ENCODE measurements at regions not wholly inside any gene's neighbourhood (a gene's known extent, or its start where the extent isn't known, plus 50 kb on each side); places are given as distances from the start of the nearest gene placed in this dataset.
"Not testable (repeated sequence)": the region's sequence is repeated elsewhere in the genome, so short reads cannot be mapped to it uniquely, and the experiment has no call there.

DNA sequence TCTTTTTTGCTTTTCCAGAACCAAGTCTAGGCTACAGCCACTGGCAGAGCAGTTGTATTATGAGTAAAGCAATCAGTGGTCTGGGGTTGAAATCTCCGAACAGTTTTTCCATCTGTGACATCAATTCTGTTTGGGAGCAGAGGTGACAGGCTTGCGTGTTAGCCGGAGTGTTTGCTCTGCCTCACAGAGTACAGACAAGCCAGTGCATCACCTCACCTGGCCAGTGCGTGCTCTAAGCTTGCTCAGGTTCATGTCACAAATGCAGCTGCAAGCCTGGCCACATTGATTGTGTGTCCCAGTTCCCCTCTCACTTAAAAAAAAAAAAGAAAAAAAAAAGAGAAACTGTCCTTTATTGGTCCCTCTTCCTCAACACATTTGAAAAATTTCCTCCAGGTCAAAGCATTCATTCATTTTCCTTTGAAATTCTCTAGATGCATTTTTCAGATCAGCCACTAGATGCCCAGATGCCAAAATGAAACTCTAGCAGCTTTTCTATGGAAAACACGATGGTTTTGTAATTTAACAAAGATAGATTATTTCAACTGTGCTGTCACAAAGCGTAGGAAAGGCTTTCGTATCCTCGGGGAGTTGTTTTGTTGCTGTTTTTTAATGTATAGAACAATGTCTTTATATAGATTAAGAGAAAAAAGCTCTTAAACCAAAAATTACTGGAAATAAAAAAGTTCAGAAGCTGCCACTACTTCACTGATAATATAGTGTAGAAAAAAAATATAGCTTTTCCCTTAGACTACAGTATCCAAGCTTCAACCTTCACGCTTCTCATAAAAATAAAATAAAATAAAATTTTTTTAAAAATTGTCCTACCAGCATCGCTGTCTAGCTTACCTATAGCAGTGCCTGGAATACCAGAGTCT lies 585.5 kb downstream of the TLE1 start:
- DNase-seq = no peak

DNA sequence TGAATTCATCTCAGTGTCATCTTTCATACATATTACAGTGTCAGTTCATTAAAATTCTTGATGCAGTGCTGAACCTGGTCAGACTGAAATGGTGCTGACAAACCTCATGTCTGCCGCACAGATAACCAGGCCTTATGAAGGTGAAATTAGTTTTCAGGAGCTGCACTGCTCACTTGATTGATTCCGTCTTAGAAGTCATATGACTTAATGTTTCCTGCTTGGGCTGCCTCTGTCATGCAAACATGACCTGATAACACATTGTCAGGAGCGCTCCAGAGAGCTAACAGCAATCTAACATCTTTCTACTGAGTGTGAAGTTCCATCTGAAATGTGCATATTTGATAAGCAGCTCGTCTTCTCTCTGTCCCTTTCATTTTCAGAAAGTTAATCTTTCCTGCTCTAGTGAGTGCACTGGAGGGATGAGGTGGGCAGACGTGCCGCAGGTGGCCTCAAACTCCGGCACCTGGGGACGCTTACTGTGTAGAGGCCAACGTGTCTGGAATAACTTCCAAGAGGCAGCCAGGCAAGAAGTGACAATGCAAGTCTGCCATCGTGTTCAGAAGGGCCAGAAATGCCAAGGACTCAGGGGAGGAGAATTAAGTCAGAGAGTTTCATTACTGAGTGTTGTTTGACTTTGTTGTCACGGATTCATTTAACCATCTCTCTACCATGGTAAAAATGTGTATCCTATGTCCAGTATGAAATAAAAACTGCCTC lies 592.1 kb downstream of the TLE1 start:
- DNase-seq = no peak

DNA sequence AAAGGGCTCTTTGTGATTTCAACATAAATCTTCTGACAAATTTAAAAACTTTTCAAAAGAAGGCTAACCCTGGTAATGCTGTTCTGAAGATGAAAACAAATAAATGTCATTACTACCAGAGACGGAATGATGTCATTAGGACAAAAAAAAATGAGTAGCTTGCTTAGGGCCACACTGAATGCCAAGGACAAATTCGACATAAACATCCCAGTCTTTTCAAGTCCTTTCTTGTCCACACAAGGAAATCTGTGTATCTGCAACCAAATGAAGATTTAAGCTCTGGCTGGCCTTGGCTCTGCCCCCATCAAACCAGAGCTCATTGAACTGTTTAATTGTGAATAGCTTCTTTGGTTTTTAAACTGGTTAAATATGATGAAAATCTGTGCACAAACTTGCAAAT lies 592.7 kb downstream of the TLE1 start:
- no peak for DNase-seq

DNA sequence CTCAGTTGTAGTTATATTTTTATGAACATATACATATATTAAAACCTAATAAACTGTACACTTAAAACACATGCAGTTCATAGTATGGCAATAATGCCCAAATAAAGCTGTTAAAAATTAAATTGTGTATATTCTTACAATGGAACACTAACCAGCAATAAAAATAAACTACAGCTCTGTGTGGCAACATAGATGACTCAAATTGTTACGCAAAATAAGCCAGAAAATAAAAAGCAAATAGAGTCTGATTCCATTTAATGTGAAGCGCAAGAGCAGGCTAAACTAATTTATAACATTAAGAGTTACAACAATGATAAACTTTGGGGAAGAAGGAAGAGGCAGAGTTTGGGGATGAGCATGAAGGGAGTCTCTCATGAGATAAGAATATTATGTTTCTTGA lies 597.3 kb downstream of the TLE1 start:
- DNase-seq = no peak

DNA sequence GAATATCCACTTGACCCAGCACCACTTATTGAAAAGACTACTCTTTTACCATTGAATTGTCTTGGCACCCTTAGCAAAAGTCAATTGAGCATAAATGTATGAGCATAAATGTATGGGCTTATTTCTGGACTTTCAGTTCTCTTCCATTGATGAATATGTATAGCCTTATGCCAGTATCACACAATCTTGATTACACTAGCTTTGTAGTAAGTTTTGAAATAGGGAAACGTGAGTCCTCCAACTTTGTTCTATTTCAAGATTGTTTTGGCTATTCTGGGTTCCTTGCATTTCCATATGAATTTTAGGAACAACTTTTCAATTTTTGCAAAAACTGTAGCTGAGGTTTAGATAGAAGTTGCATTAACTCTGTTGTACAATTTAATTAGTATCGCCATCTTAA lies 601.0 kb downstream of the TLE1 start:
- no peak for DNase-seq

DNA sequence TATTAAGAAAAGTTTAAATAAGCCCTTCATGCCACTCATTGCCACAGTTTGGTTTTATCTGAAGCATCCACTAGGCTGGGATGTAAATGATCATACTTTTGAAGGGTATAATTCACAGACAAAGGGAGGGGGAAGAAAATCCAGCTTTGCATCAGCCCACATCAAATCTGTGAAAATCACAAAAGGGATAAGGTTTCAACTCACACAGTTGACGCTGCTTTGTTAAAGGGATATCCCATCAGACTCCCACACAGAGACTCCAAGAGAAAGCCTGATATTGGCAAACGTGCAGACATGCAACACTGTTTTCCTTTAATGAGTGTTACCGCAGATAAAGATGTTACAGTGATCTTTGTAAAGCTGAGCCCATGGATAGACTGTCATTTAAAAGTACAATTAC lies 602.9 kb downstream of the TLE1 start:
- no peak for DNase-seq

DNA sequence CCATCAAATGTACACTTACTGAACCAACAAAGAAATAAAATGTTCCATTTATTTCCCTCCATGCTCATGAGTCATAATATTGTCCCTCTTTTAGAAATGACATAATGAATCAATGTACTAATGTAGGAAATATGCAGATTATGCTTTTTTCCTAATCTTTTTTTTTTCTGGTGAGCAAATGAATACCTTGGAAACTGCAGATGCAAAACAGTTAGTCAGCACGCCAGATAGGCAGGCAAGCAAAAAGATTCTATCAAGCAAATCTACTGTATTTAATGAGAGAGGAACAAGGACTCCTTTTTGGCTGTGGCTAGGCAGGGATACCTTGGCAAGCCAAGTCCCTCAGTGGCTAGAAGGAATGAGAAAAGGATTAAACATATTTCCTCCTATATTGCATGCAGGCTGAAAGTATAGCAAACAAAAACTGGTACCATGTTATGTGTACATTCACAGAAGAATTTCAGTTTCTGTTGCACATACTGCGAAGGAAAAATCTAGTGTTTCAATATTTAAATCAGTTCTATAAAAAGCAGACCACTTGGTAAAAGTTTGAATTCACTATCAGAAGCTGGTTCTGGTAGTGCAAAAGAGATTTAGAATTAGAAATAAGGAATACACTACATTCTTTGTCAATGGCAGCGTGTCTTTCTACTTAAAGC lies 605.4 kb downstream of the TLE1 start:
- no peak for DNase-seq

DNA sequence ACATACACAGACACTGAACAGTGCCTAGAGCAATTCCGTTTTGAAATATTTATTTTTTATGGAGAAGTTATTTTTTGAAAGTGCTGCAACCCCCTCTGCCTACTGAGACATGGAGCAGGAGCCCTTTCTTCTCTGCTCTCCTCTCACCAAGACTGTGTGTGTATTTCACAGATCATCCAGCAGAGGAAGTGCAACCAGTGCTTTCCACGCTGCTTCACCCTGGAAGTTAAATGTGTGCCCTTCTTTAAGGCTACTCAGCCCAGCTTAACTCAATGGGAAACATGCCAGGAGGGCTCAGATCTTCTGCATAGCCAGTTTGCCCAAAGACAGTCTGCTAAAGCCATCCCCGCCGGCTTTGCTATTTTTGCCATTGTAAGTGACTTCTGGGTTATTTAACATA lies 606.3 kb downstream of the TLE1 start:
- DNase-seq = no peak

DNA sequence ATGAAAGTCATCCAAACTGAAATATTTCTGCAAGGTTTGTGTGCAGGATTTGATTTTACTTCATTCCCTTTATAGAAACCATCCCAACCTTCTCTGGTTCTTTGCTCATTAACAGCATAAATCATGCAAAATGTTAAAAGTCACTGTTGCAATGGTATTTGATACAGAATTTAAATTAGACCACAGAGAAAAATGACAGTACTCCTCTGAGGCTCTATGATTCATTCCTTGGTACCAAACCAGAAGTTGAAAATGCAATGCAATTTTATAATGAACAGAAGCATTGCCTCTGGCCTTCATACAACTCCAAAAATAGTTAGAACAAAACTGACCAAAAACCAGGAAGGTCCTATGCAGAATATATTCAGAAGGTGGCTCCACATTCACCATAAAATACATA lies 607.1 kb downstream of the TLE1 start:
- DNase-seq = no peak

DNA sequence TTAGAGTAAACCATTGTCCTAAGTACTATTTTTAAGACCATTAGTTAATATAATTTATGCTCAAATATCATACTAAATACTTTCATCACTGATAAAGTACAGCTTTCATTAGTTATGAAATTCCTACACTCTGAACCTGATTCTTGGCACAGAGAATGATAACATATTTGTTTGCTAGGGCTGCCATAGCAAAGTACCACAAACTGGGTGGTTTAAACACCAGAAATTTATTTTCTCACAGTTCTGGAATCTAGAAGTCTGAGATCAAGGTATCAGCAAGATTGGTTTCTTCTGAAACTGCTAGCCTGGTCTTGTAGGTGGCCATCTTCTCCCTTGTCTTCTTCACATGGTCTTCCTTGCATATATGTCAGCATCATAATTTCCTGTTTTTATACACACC lies 608.4 kb downstream of the TLE1 start:
- DNase-seq = no peak

DNA sequence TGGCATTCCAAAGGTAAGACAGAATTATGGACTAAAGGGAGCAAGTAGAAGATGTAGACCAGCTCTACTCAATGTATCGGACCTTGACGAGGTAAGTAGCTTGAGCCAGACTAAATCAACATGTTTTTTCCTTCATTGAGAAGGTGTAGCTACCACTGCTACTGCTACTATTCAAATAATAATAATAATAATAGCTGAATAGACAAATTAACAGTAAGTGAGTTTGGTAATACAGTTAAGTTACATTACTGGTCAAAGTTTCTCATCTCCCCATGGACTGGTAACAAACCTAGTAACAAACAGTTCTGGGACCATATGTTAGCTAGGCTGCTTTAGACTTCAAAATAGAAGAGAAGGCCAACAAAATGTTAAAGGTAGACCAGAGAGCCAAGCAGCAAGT lies 609.2 kb downstream of the TLE1 start:
- DNase-seq = no peak

DNA sequence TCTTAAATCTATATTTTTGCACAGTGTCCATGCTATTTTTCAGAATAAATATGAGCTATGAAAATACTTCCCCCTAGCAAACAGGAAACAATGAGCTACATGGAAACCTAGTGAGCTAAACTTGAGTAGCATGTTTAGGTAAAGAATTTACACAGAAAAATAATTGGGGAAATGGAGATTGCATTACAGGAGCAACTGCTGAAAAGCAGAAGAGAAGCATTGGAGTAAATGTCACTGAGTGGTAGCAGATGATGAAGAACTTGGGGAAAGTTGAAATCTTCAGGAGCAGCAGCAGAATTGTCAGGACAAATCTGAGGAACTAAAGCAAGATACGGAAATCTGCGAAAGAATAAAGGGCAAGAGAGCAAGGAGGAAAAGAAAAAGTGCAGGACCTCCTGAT lies 610.3 kb downstream of the TLE1 start:
- DNase-seq = no peak

DNA sequence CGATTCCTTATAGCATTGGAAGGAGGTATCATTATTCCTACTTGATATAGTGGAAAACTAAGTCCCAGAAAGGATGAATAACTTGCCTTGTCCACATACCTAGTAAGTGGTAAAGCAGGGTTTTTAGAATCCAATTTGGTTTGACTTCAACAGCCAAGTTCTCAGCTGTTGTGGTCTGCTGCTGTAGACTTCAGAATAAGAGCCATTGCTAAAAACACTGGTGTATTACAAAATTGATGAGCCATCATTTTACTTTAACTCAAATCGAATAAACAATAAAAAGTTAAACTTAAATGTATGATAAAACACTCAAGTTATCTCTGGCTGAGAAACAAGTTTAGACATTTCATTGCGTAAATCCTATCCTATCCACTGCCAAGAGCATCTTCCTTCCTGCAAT lies 610.8 kb downstream of the TLE1 start:
- no peak for DNase-seq

DNA sequence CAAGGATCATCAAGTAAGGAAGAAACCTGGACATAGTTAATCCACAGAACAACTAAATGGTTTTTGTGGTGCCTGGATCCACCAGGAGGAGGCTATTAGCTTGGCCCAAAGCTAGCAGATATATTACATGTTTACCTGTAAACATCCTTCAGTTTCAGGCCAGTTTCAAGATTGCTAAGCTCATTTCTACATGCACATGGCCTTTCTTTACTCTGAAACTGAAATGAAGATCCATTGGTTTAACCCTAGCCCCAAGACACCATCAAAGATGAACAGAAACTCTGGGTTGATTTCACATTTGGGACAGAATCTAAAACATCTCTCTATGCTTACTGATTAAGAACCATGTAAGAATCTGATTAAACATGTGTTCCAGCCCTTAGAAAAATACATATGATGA lies 611.8 kb downstream of the TLE1 start:
- DNase-seq = no peak

DNA sequence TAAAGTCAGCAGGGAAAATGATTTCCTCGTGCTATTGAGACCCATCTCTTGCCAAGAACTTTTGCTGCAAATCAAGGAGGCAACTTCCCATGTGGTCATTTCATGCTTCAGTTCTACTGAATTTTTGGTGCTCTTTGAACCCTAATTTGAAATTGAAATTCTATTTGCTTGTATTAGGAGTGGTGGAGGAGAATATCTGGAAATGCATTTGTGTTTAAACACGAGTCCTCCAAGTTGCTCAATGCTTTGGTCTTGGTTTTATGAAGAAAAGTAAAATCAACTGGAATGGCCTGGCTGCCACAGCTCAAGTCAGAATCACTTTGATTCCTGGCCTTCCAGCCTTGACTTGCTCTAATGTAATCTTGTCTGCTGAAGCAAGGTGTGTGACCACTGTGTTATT lies 613.2 kb downstream of the TLE1 start:
- DNase-seq = no peak

DNA sequence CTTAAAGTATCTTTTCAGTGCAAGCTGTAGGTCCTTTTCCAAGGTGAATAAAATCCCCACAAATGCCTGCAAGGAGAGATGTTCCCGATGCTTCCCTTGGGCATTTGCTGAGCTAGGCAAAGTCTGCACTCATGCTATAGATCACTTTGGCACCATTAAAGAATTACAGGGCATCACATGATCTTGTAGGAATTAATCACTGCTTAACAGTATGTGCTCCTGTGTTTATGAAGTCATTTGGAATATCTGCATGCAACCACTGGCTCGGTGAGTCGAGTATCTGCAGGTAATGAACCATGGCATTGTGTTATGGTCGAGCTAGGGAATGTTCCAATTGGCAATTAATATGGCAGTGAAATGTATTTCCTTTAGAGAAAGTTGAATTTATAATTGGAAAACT lies 615.1 kb downstream of the TLE1 start:
- no peak for DNase-seq

DNA sequence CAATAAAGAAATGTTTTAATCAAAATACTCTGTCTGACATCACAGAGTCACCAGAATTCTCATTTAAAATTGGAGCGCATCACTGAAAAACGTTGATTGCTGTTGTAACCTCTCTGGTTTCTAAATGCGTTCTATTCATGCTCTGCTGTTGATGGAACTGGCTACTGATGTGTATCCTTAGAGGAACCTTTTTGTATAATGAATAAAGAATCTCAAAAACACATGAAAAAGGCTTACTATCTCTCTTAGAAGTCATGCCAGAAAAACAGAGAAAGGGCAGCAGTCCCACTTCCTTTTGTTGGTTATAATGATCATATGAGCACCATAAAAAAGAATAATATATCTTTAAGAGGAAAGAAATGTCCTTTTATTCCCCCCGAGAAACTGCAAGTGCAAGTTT lies 615.5 kb downstream of the TLE1 start:
- DNase-seq = no peak

DNA sequence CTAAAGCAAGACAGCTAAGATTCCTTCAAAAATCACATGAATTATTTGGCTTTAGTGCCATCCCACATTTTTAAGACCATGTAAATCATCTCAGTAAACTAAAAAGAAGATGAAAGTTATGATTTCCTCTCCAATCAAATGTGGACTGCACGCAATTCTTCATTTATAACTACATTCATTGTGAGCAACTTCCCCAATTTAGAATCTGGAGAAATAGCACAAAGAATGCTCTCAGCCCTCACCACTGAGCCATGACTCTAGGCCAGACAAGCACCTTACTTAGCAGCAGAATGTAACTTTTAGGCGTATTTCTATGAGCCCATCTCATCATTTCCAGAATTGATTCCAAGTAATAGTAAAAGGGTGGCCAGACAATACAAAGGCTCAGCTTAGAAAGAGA lies 616.6 kb downstream of the TLE1 start:
- DNase-seq = no peak

DNA sequence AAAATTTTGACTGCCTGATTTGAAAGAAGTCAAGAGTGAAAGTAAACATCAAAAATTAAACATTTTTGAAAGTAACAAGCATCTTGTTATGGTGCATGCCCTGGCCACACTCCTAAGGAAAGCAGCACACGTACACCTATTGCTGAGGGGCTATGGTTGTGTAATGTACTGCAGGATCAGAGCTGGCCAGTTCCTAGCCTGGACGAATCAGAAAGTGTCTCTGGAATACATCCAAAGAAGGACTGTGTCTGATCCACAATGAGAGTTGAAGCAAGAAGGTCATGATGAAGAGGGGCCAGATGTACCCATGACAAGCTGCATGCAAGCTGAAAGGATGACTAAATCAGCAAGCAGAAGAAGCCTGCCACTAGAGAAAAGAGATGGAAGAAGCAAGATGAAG lies 618.2 kb downstream of the TLE1 start:
- no peak for DNase-seq

DNA sequence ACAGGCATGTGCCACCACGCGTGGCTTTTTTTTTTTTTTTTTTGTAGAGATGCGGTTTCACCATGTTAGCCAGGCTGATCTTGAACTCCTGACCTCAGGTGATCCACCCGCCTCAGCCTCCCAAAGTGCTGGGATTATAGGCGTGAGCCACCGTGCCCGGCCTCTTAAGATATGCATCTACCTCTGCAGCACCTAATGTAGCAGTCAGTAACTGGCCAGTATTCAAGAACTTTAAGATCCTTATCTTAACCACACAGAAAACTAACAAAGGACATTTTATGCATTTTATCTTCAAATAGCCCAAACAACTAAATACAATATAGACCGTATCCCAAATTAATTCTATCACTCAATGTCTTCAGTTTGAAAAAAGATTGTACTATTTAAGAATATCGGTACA lies 618.7 kb downstream of the TLE1 start:
- DNase-seq = no peak

DNA sequence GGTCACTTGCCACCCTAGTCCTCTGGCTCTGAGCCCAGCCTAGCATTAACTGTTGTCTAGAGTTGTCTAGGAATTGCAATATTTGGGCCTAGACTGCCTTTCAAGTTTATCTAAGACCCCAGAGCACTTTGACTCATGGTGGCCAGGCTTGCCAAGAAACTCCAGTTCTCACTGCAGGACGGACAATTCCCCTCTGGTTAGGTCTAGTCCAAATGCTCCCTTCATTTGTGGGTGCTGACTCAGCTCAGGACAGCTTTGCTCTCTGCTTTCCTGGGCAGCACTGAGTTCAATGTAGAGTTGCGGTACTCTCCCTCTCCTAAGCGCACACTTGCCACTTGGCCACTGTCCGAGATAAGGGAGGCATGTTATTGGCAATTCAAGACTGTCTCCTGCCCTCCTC lies 619.4 kb downstream of the TLE1 start:
- no peak for DNase-seq

DNA sequence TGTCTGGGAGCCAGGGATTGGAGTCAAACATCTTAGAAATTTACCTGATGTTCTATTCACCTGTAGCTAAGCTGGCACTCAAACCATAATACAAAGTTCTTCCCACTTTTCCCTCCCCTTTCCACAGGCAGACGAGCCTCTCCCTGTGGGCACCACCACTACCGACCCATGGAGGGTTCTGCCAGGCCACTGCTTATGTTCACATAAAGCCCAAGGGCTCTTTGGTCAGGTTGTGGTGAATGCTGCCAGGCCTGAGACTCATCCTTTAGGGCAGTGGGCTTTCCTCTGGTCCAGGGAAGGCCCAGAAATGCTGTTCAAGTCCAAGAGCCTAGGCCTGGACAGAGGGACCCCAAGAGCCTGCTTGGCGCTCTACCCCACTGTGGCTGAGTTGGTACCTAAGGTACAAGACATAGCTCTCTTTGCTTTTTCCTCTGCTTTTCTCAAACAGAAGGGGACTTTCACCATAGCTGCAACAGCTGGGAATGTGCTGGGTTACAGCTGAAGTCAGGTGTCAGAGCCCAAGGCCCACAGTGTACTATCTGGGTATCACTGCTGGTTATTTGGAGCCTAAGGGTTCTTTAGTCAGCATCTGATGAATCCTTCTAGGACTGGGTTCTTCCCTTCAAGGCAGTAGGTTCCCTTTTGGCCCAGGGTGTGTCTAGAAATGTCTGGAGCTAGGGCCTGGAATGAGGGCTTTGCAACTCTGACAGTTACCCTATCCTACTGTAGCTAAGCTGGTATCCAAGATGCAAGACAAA lies 620.1 kb downstream of the TLE1 start:
- DNase-seq = no peak

DNA sequence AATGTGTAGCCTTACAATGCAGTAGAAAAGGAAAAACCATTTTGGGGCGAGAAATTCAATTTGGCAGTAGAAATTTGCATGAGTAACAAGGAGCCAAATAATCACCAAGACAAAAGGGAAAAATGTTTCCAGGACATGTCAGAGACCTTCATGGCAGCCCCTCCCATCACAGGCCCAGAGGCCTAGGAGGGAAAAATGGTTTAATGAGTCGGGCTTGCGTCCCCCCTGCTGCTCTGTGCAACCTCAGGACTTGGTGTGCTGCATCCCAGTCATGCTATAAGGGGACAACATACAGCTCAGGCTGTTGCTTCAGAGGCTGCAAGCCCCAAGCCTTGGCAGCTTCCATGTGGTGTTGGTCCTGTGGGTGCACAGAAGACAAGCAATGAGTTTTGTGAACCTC lies 626.4 kb downstream of the TLE1 start:
- not testable (repeated sequence) for DNase-seq
